GM19324 (cell line): ENCODE measurements at regions not wholly inside any gene's neighbourhood (a gene's known extent, or its start where the extent isn't known, plus 50 kb on each side); places are given as distances from the start of the nearest gene placed in this dataset.
"Not testable (repeated sequence)": the region's sequence is repeated elsewhere in the genome, so short reads cannot be mapped to it uniquely, and the experiment has no call there.

Source experiments
- ATAC-seq: cut with Tn5 transposase; IDR thresholded peaks from one replicate; pipeline ENCODE4 v1.9.1; 2021; ENCODE audit warnings: mild to moderate bottlenecking, moderate library complexity; ENCODE audit not compliant: unreplicated experiment, low FRiP score

- no peak for ATAC-seq
Measured at GRCh38 chr1:220942278-220942677, 63.0 kb downstream of the HLX start.

DNA sequence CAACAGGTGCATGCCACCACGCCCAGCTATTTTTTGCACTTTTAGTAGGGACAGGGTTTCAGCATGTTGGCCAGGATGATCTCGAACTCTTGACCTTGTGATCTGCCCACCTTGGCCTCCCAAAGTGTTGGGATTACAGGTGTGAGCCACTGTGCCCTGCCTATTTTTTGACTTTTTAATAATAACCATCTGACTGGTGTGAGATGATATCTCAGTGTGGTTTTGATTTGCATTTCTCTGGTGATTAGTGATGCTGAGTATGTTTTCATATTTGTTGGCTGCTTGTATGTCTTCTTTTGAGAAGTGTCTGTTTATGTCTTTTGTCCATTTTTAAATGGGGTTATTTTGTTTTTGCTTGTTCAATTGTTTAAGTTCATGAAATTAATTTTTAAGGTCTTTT is 63.7 kb downstream of the HLX start:
- ATAC-seq = not testable (repeated sequence)

DNA sequence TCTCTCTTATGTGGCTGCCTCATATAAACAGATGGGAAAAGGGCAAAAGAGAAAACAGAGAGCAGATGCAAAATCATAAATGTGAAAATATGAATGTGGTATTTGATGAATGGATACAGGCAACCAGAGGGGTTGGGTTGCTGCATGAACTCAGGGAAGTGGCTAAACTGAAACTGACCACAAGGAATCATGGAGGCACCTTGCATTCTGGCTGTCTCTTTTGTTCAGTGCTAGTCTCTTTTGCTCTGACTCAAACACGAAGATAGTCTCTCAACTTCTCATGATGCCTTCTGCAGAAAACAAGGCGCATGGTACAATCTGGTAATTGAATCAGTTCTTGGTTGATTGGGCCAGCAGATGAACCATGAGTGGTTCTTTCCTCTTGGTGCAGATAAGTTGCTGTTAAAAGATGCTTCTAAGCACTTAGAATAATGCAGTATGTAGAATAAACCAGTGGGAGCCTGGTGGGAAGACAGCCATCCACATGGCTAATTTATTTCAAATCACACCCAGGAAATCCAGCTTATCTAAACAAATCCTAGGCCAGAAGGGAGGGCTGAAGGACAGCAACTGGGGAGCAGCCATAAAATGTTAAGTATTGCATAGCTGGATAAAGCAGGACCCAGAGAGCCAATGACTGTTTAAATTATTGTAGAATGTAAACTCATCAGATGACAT is 64.2 kb downstream of the HLX start:
- ATAC-seq = no peak

GRCh38 chr1:220950576-220950975 is 71.3 kb downstream of the HLX start:
- no peak for ATAC-seq

- no peak for ATAC-seq
Measured at GRCh38 chr1:220952961-220953643, 73.9 kb downstream of the HLX start.

- no peak for ATAC-seq
Measured at GRCh38 chr1:220954321-220955075, 75.3 kb downstream of the HLX start.

DNA sequence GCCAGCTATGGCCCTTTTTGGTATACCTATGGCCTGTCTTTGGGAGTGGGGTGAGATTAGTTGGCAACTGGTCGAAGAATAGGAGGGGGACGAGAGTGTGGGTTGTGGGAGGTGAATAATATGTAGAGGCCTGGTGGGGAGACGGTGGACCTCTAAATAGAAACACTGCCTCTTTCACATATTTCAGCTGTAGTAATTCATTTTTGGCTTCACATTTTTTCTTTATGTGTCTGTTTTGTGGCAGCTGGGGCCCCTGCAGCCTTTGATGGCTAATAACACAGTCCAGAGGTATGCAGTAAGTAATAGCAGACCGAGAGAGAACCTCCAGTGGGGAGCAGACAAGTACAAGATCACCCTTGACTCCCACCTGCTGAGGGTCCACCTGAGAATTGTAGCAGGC is 75.9 kb downstream of the HLX start:
- ATAC-seq = no peak

DNA sequence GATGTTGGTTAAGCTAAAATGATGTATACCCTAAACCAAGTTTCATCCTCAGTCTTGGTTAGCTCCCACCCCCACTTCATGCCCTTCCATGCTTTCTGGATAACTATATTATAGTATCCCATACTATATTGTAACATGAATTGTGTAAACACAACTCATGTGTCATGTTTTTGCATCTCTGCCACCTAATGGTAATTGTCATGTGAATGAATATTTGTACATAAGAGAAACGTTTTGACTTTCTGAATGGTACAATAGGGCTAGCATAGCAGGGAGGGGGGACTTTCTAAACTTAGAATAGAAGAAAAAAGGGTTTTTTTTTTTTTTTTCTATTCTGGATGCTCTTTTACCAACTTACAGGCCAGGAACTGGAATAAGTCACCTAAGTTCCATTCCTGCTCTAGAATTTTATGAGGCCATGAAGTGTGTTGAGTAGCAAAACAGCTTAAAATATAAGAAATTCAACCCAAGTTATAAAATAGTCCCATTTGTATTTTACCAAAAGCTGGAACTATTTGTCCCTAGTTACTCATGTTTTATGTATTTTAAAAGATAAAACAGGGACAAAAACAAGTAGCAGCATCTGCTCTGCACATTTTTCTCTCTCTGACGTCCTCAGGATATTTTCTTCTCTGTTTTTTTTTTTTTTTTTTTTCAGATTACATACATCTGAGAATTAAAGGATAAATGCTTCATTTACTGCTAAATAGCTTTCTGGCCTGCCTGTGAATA is 77.4 kb downstream of the HLX start:
- no peak for ATAC-seq

DNA sequence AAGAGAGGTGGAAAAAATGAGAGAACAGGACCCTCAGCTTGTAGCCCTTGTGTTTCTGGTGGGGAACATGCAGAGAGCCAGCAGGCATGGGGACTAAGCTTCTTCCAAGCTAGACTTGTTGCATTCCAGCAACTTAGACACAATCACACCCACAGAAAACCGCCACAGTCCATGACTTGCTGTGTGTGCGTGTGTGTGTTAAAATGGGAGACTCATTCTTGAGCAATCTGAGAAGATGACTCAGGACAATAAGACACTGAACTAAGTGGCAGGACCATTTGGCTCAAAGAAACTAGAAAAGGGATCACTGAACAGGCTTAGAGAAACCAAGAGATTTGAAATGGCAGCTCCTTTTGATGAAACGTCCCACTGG is 78.0 kb downstream of the HLX start:
- ATAC-seq = no peak

GRCh38 chr1:220958234-220958633 is 79.0 kb downstream of the HLX start:
- no peak for ATAC-seq

DNA sequence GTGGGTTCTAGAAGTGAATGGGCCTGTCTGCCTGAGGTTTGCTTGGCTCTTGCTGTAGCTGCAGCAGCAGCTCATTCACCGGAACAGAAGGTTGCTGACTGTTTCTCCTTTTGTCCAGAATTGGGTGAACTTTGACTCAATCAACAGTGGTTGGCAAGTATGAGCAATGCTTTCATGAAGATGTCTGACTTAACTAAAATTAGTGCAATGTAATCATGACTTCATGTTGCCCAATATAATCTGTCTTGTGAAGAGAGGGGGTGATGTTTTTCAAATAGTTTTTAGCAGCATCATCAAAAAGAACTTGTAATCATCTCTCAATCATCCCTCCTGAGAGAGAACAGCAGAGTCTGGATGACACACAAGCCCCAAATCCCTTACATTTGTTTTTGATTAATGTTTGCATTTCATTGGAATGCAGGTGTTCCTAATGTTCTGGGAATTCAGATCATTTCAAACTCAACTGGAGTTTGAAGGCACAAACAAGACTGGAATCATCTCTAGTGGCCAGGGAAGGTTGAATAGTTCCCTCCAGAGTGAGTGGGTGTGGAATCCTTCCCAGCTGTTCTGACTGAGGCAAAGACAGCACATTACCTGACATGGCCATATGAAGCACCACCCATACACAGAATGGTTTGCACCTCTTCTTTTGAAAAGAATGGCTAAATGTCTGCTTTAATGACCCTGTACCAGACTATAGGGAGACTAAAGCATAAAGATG is 82.9 kb downstream of the HLX start:
- no peak for ATAC-seq

- ATAC-seq = no peak
Measured at GRCh38 chr1:220966041-220966440, 86.8 kb downstream of the HLX start.

DNA sequence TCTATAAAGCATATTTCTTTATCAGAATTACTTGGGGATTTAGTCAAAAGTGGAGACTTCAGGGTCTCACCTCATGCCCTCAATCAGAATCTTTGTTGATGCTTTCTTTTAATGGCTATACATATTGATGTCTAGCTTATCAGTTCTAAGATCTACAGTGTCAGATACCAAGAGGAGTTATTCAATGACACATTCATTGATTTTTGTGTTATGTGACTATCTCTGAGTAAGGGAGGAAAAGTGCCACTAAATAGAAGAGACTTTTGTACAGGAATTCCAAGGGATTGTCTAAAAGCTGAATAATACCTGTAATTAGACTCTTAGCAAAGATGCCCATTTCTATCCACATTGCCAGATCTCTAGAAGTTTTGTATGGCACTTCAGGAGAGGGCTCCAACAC is 87.2 kb downstream of the HLX start:
- ATAC-seq = no peak

- no peak for ATAC-seq
Measured at GRCh38 chr1:220966881-220967611, 87.8 kb downstream of the HLX start.

- no peak for ATAC-seq
Measured at GRCh38 chr1:220967911-220968310, 88.7 kb downstream of the HLX start.

DNA sequence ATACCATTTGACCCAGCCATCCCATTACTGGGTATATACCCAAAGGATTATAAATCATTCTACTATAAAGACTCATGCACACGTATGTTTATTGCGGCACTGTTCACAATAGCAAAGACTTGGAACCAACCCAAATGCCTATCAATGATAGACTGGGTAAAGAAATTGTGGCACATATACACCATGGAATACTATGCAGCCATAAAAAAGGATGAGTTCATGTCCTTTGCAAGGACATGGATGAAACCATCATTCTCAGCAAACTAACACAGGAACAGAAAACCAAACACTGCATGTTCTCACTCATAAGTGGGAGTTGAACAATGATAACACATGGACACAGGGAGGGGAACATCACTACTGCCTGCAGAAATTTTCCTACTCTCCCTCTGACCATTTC is 90.0 kb downstream of the HLX start:
- not testable (repeated sequence) for ATAC-seq

GRCh38 chr1:220970311-220970710 is 91.1 kb downstream of the HLX start:
- no peak for ATAC-seq

DNA sequence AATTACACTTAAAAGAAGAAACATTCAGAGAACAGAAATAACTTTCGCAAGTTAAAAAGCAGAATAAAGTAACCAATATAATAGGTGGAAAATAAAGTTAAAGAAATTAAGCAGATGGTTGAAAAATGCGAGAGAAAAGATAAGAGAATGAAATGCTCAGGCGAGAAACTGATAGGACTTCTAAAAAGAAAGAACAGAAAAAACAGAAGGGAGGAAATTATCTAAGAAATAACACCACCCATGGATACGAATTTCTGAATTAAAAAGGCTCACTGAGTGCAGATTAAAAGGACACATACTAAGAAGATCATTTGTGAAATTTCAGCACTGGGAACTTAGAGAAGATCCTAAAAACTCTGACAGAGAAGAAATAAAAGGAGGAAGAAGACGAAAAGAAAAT is 92.0 kb downstream of the HLX start:
- no peak for ATAC-seq

- no peak for ATAC-seq
Measured at GRCh38 chr1:220974431-220974830, 95.2 kb downstream of the HLX start.

- no peak for ATAC-seq
Measured at GRCh38 chr1:220976390-220976789, 97.1 kb downstream of the HLX start.
